ENCODE measurements at regions not wholly inside any gene's neighbourhood (a gene's known extent, or its start where the extent isn't known, plus 50 kb on each side); places are given as distances from the start of the nearest gene placed in this dataset.

- peak; percentile 87 for DNase-seq (ENCODE audit: extremely low spot score)
- Histone ChIP-seq H3K27me3 (peaks cover 0 to 34% (median 0%) of the 10 kb centered on the region in 4 donors), H3K4me1 (no peaks in the 10 kb centered on the region), H3K4me3 (no peak overlapping the region), H3K27ac (replicated peaks in 1 of 4) (no peak overlapping the region), H3K36me3 (no peaks in the 10 kb centered on the region), H3K9me3 (peaks cover 0 to 5% (median 2%) of the 10 kb centered on the region in 4 donors)
- WGBS, result 84% methylated on average over 4 of the region's 4 CpGs
- TF ChIP-seq CTCF (IDR thresholded peaks at IDR 0.05), result no peak
- no peak for TF ChIP-seq EP300 (IDR thresholded peaks at IDR 0.05)
- no peak for TF ChIP-seq POLR2AphosphoS5 (IDR thresholded peaks at IDR 0.05)
- no peak for TF ChIP-seq POLR2A (IDR thresholded peaks at IDR 0.05; ENCODE audit: low read depth)
- intact Hi-C loops (cut with DNase I), result no loop called here
Observed at GRCh38 chr11:120057028-120057330, 80.9 kb downstream of the TRIM29 start.

GRCh38 chr11:120056301-120057027 is 81.4 kb downstream of the TRIM29 start:
- Histone ChIP-seq H3K27me3 (peaks cover 0 to 32% (median 0%) of the 10 kb centered on the region in 4 donors), H3K36me3 (no peaks in the 10 kb centered on the region), H3K27ac (replicated peaks in 1 of 4) (no peak overlapping the region), H3K9me3 (peaks cover 0 to 10% (median 2%) of the 10 kb centered on the region in 4 donors), H3K4me3 (no peak overlapping the region), H3K4me1 (no peaks in the 10 kb centered on the region)
- peak; percentile 91 for DNase-seq (ENCODE audit: extremely low spot score)
- 88% methylated on average over 7 of the region's 10 CpGs for WGBS
- intact Hi-C loops (cut with DNase I), result no loop called here
- TF ChIP-seq EP300 (IDR thresholded peaks at IDR 0.05) (no peak), CTCF (IDR thresholded peaks at IDR 0.05) (no peak), POLR2A (IDR thresholded peaks at IDR 0.05; ENCODE audit: low read depth) (no peak), POLR2AphosphoS5 (IDR thresholded peaks at IDR 0.05) (no peak)

GRCh38 chr11:120055646-120056045 is 82.3 kb downstream of the TRIM29 start:
- no peak overlapping the region for H3K4me3 ChIP-seq
- no peak for TF ChIP-seq EP300 (IDR thresholded peaks at IDR 0.05)
- no peak for TF ChIP-seq CTCF (IDR thresholded peaks at IDR 0.05)
- TF ChIP-seq POLR2A (IDR thresholded peaks at IDR 0.05; ENCODE audit: low read depth), result no peak
- no peak for TF ChIP-seq POLR2AphosphoS5 (IDR thresholded peaks at IDR 0.05)
- no peaks in the 10 kb centered on the region for H3K4me1 ChIP-seq
- peaks cover 0 to 24% (median 0%) of the 10 kb centered on the region in 4 donors for H3K27me3 ChIP-seq
- no peak overlapping the region for H3K27ac ChIP-seq (replicated peaks in 1 of 4)
- peaks cover 0 to 11% (median 2%) of the 10 kb centered on the region in 4 donors for H3K9me3 ChIP-seq
- H3K36me3 ChIP-seq, result no peaks in the 10 kb centered on the region
- intact Hi-C loops (cut with DNase I), result no loop called here
- DNase-seq (ENCODE audit: extremely low spot score), result peak; percentile 34

DNA sequence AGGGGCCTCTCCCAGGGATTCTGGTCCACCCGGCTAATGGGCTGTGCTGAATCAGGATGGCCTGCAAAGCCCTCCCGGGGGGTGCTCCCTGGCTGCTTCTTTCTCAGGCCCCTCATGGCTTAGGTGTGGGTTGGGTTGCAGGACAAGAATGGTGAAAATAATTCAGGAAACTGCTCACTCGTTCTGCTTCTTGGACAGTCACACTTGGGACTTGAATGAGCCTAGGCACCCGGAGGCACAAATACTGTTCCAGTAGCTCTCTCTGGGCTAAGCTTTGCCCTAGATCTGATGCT is 83.2 kb downstream of the TRIM29 start:
- H3K27ac ChIP-seq (replicated peaks in 1 of 4), result no peak overlapping the region
- no peak overlapping the region for H3K4me3 ChIP-seq
- peaks cover 0 to 23% (median 0%) of the 10 kb centered on the region in 4 donors for H3K27me3 ChIP-seq
- H3K9me3 ChIP-seq, result peaks cover 0 to 11% (median 2%) of the 10 kb centered on the region in 4 donors
- no peaks in the 10 kb centered on the region for H3K36me3 ChIP-seq
- intact Hi-C loops (cut with DNase I), result no loop called here
- no peaks in the 10 kb centered on the region for H3K4me1 ChIP-seq
- DNase-seq (ENCODE audit: extremely low spot score), result peak; percentile 88
- no peak for TF ChIP-seq CTCF (IDR thresholded peaks at IDR 0.05)
- no peak for TF ChIP-seq POLR2A (IDR thresholded peaks at IDR 0.05; ENCODE audit: low read depth)
- no peak for TF ChIP-seq POLR2AphosphoS5 (IDR thresholded peaks at IDR 0.05)
- no peak for TF ChIP-seq EP300 (IDR thresholded peaks at IDR 0.05)
- 78% methylated on average over 4 of the region's 4 CpGs for WGBS
